HepG2 (cell line): ENCODE measurements at regions not wholly inside any gene's neighbourhood (a gene's known extent, or its start where the extent isn't known, plus 50 kb on each side); places are given as distances from the start of the nearest gene placed in this dataset.

Source experiments
- ATAC-seq: fragments of 200-7000 bp; cut with Tn5 transposase; 3 replicates; pipeline ENCODE4 v1.9.1; 2020; ENCODE audit warnings: mild to moderate bottlenecking, moderate library complexity
- BruUV-seq: library from RNA; stranded (reverse); fragments of 400-500 nt; replicated peaks from 2 replicates; lab custom pipeline; 2021; lab: Mats Ljungman, UMichigan
- CTCF ChIA-PET: fragments of 300-600 bp; formaldehyde crosslinking; extraction: SDS; loops from one replicate; lab custom pipeline; 2021; ENCODE audit warnings: low total read pairs, inconsistent platforms, low intra/inter-chr PET ratio; lab: Yijun Ruan, JAX
- POLR2A ChIA-PET: fragments of 350-600 bp; sonication (Branson Sonifier 250); formaldehyde crosslinking; loops from one replicate; lab custom pipeline; 2020; ENCODE audit warnings: antibody characterized with exemption, inconsistent platforms; lab: Yijun Ruan, JAX
- DNase-seq: peaks from one replicate; pipeline ENCODE4 v3.0.0-alpha.2; 2015; ENCODE audit warnings: low spot score
- FAIRE-seq: peaks from 3 replicates; lab custom pipeline; 2011; peaks lifted over from hg19 to GRCh38; lab: Jason Lieb, UNC
- H2AFZ ChIP-seq: one replicate; pipeline ENCODE4 v1.6.1; 2011; ENCODE audit warnings: low read length, inconsistent platforms
- H3K27ac ChIP-seq: fragments of 300-600 bp; 3 replicates; pipeline ENCODE4 v1.8.0; 2011; ENCODE audit warnings: mixed run types, mild to moderate bottlenecking, mixed read lengths, low read length, inconsistent platforms; ENCODE audit not compliant: insufficient read depth; ENCODE audit errors: extremely low read length
- H3K27me3 ChIP-seq, 2 experiments: fragments of 200-600 bp in 1 of 2; 2 replicates in 1 of 2; 3 replicates in 1 of 2; pipeline versions ENCODE4 v1.6.0 to v1.8.0; 2011; ENCODE audit warnings: low read length in 2 of 2, mild to moderate bottlenecking in 2 of 2, moderate library complexity in 2 of 2, inconsistent platforms in 1 of 2; ENCODE audit not compliant: insufficient read depth in 2 of 2, control insufficient read depth in 1 of 2
- H3K36me3 ChIP-seq, 2 experiments: fragments of 200-600 bp in 1 of 2; replicated peaks in 1 of 2; 2 replicates in 1 of 2; 3 replicates in 1 of 2; pipeline versions ENCODE4 v1.5.1 to v1.8.0; 2011; ENCODE audit warnings: low read length in 2 of 2, inconsistent platforms in 1 of 2; ENCODE audit not compliant: insufficient read depth in 2 of 2, control insufficient read depth in 1 of 2
- H3K4me1 ChIP-seq: 2 replicates; pipeline ENCODE4 v1.5.1; 2012; ENCODE audit warnings: low read length, inconsistent platforms; ENCODE audit not compliant: insufficient read depth
- H3K4me2 ChIP-seq: 2 replicates; pipeline ENCODE4 v1.6.0; 2011; ENCODE audit warnings: low read depth, low read length, inconsistent platforms
- H3K4me3 ChIP-seq, 3 experiments: fragments of 200-600 bp in 1 of 3; sonication (generic), shearing (Covaris generic) in 1 of 3; replicated peaks in 1 of 3; 2 replicates each; pipeline ENCODE4 v1.5.1; 2011 to 2016; ENCODE audit warnings: low read length in 3 of 3, inconsistent platforms in 2 of 3, low read depth in 2 of 3, mild to moderate bottlenecking in 2 of 3, control low read depth in 1 of 3, mixed read lengths in 1 of 3; ENCODE audit not compliant: insufficient read depth in 1 of 3
- H3K79me2 ChIP-seq: one replicate; pipeline ENCODE4 v1.6.1; 2011; ENCODE audit warnings: low read length, inconsistent platforms; ENCODE audit not compliant: insufficient read depth
- H3K9ac ChIP-seq: 2 replicates; pipeline ENCODE4 v1.6.0; 2011; ENCODE audit warnings: mild to moderate bottlenecking, low read depth, low read length, inconsistent platforms; ENCODE audit not compliant: insufficient read depth
- H3K9me3 ChIP-seq: 2 replicates; pipeline ENCODE4 v1.5.1; 2012; ENCODE audit warnings: mild to moderate bottlenecking, low read length
- H4K20me1 ChIP-seq: 2 replicates; pipeline ENCODE4 v1.6.0; 2011; ENCODE audit warnings: inconsistent platforms, mild to moderate bottlenecking, low read length, moderate library complexity; ENCODE audit not compliant: insufficient read depth
- MAFF ChIP-seq: IDR thresholded peaks from 2 replicates; pipeline ENCODE4 v1.6.1; 2011; ENCODE audit warnings: low read depth, low read length, improper control_type of control experiment
- MAFK ChIP-seq, 2 experiments: IDR thresholded peaks in 1 of 2; conservative IDR thresholded peaks in 1 of 2; 2 replicates each; pipeline ENCODE4 v1.6.1; 2011; ENCODE audit warnings: improper control_type of control experiment in 2 of 2, low read length in 2 of 2
- ZNF232 ChIP-seq: sonication (generic); formaldehyde crosslinking; IDR thresholded peaks from 2 replicates; pipeline ENCODE4 v1.4.0; 2020; ENCODE audit warnings: missing genetic modification reagents, borderline replicate concordance
- WGBS: methylation state at CpG from one replicate; pipeline ENCODE4 v1.1.6; 2017; ENCODE audit warnings: low lambda C conversion rate; 5-methylcytosine and 5-hydroxymethylcytosine counted together
- in situ Hi-C: cut with HindIII; loops from 2 replicates; pipeline ENCODE4 v1.10.0; 2017; ENCODE audit warnings: low pct_unique_long_range_greater_than_20kb; ENCODE audit not compliant: extremely low pct_ligation_motif_present
- intact Hi-C: fragments of 100-400 bp; cut with micrococcal nuclease; formaldehyde crosslinking; loops from one replicate; pipeline ENCODE4 v1.10.0; 2022; ENCODE audit not compliant: unreplicated experiment
- TF ChIP-seq, protein P1 (sequence below): sonication (generic); formaldehyde crosslinking; IDR thresholded peaks from 2 replicates; pipeline ENCODE4 v1.5.0; 2020; ENCODE audit warnings: mild to moderate bottlenecking, missing genetic modification reagents, borderline replicate concordance
- TF ChIP-seq, protein P2 (sequence below): sonication (generic); formaldehyde crosslinking; IDR thresholded peaks from 2 replicates; pipeline ENCODE4 v1.4.0; 2020; ENCODE audit warnings: missing genetic modification reagents, mild to moderate bottlenecking, borderline replicate concordance

DNA sequence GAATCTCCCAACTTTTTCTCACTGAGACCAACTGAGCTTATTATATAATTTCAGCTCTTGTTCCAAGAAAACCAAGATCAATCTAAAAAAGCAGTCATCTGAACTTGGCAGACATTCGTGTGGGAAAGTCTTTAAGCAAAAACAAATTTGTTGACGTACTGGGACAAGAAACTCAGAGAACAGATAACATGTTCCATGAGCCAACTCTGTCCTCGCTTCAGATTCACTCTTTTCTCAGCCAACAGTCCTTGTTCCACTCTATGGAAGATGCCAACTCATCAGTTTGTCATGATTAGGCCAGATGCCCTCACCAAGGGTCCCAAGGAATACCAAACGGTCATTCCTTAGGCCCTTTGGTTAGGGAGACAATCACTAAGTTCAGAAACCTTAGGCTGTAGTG, 224.2 kb upstream of the CTAGE1 start:
- ChIA-PET POLR2A (no interaction called here), CTCF (no interaction called here)
- DNase-seq: no peak
- 11% methylated on average over 4 of the region's 4 CpGs for WGBS
- Histone ChIP-seq H3K36me3 (no peaks in the 10 kb centered on the region), H3K4me3 (no peak overlapping the region), H2AFZ (no peak overlapping the region), H3K9ac (no peak overlapping the region), H4K20me1 (no peaks in the 10 kb centered on the region), H3K4me1 (peaks cover 25% of the 10 kb centered on the region), H3K79me2 (no peaks in the 10 kb centered on the region), H3K27ac (no peak overlapping the region), H3K9me3 (no peaks in the 10 kb centered on the region), H3K4me2 (no peak overlapping the region), H3K27me3 (no peaks in the 10 kb centered on the region)
- no TSS peak for BruUV-seq
- no peak for ATAC-seq
- intact Hi-C loops (no loop called here), in situ Hi-C loops (no loop called here)
- FAIRE-seq: no peak
- peak; percentile 38 to 72; a peak in 2 of 4 replicates for TF ChIP-seq MAFK (conservative IDR thresholded peaks at IDR 0.05 in 1 of 2, IDR thresholded peaks at IDR 0.05 in 1 of 2; ENCODE audit: low read length in 2 of 2)
- peak; percentile 51 for TF ChIP-seq MAFF
- no peak for TF ChIP-seq ZNF232
- TF ChIP-seq, protein P1, sequence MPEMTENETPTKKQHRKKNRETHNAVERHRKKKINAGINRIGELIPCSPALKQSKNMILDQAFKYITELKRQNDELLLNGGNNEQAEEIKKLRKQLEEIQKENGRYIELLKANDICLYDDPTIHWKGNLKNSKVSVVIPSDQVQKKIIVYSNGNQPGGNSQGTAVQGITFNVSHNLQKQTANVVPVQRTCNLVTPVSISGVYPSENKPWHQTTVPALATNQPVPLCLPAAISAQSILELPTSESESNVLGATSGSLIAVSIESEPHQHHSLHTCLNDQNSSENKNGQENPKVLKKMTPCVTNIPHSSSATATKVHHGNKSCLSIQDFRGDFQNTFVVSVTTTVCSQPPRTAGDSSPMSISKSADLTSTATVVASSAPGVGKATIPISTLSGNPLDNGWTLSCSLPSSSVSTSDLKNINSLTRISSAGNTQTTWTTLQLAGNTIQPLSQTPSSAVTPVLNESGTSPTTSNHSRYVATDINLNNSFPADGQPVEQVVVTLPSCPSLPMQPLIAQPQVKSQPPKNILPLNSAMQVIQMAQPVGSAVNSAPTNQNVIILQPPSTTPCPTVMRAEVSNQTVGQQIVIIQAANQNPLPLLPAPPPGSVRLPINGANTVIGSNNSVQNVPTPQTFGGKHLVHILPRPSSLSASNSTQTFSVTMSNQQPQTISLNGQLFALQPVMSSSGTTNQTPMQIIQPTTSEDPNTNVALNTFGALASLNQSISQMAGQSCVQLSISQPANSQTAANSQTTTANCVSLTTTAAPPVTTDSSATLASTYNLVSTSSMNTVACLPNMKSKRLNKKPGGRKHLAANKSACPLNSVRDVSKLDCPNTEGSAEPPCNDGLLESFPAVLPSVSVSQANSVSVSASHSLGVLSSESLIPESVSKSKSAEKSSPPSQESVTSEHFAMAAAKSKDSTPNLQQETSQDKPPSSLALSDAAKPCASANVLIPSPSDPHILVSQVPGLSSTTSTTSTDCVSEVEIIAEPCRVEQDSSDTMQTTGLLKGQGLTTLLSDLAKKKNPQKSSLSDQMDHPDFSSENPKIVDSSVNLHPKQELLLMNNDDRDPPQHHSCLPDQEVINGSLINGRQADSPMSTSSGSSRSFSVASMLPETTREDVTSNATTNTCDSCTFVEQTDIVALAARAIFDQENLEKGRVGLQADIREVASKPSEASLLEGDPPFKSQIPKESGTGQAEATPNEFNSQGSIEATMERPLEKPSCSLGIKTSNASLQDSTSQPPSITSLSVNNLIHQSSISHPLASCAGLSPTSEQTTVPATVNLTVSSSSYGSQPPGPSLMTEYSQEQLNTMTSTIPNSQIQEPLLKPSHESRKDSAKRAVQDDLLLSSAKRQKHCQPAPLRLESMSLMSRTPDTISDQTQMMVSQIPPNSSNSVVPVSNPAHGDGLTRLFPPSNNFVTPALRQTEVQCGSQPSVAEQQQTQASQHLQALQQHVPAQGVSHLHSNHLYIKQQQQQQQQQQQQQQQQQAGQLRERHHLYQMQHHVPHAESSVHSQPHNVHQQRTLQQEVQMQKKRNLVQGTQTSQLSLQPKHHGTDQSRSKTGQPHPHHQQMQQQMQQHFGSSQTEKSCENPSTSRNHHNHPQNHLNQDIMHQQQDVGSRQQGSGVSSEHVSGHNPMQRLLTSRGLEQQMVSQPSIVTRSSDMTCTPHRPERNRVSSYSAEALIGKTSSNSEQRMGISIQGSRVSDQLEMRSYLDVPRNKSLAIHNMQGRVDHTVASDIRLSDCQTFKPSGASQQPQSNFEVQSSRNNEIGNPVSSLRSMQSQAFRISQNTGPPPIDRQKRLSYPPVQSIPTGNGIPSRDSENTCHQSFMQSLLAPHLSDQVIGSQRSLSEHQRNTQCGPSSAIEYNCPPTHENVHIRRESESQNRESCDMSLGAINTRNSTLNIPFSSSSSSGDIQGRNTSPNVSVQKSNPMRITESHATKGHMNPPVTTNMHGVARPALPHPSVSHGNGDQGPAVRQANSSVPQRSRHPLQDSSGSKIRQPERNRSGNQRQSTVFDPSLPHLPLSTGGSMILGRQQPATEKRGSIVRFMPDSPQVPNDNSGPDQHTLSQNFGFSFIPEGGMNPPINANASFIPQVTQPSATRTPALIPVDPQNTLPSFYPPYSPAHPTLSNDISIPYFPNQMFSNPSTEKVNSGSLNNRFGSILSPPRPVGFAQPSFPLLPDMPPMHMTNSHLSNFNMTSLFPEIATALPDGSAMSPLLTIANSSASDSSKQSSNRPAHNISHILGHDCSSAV (CRISPR knock-in tag): no peak
- TF ChIP-seq, protein P2, sequence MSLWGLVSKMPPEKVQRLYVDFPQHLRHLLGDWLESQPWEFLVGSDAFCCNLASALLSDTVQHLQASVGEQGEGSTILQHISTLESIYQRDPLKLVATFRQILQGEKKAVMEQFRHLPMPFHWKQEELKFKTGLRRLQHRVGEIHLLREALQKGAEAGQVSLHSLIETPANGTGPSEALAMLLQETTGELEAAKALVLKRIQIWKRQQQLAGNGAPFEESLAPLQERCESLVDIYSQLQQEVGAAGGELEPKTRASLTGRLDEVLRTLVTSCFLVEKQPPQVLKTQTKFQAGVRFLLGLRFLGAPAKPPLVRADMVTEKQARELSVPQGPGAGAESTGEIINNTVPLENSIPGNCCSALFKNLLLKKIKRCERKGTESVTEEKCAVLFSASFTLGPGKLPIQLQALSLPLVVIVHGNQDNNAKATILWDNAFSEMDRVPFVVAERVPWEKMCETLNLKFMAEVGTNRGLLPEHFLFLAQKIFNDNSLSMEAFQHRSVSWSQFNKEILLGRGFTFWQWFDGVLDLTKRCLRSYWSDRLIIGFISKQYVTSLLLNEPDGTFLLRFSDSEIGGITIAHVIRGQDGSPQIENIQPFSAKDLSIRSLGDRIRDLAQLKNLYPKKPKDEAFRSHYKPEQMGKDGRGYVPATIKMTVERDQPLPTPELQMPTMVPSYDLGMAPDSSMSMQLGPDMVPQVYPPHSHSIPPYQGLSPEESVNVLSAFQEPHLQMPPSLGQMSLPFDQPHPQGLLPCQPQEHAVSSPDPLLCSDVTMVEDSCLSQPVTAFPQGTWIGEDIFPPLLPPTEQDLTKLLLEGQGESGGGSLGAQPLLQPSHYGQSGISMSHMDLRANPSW: no peak
